ENCODE measurements at regions not wholly inside any gene's neighbourhood (a gene's known extent, or its start where the extent isn't known, plus 50 kb on each side); places are given as distances from the start of the nearest gene placed in this dataset.

DNA sequence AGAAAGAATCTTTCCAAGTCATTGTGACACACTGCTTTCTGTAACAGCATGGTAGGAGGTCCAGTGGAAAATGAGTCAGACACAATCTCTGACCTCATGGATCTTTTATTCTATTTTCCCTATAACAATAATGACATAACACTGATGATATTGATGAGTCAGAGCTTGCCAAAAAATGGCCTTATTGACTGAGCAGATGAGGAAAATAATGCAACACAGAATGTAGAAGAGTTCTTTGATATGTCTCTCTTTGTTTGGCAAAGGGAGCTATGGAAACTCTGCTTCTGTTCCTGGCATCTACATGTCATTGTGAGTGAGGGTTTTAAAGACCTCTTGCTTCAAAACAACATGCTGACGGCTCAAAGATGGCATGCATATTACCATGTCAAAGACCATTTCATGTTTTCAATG, 443.1 kb upstream of the ZNF608 start:
- no peak for ATAC-seq
- Histone ChIP-seq H3K27ac (no peak overlapping the region), H3K4me1 (peaks cover 0 to 13% (median 2%) of the 10 kb centered on the region in 12 donors), H3K9me3 (no peaks in the 10 kb centered on the region), H3K4me3 (no peak overlapping the region), H3K36me3 (no peaks in the 10 kb centered on the region), H3K27me3 (no peaks in the 10 kb centered on the region)
- intact Hi-C loops (cut with DNase I) = loop anchor here in 1 of 10 donors (10.0 kb wide), 1 partner anchor 285 kb away; no protein-coding TSS in a partner anchor
- WGBS, 4 donors = 67 to 87% (median 82%) methylated on average over 1 of the region's 1 CpG
- no peak for DNase-seq
- TF ChIP-seq CTCF (IDR thresholded peaks at IDR 0.05) = no peak
- no peak for TF ChIP-seq POLR2A (IDR thresholded peaks at IDR 0.05)

- TF ChIP-seq CTCF (IDR thresholded peaks at IDR 0.05) (no peak), POLR2A (IDR thresholded peaks at IDR 0.05) (no peak)
- H3K36me3 ChIP-seq = no peaks in the 10 kb centered on the region
- intact Hi-C loops (cut with DNase I) = loop anchor here in 1 of 10 donors (10.0 kb wide), 3 partner anchors 146 to 536 kb away; no protein-coding TSS in a partner anchor
- no peak for DNase-seq
- no peak for ATAC-seq
- no peak overlapping the region for H3K4me3 ChIP-seq
- peaks cover 0 to 13% (median 2%) of the 10 kb centered on the region in 12 donors for H3K4me1 ChIP-seq
- 72 to 79% (median 75%) methylated on average over 9 of the region's 9 CpGs for WGBS, 4 donors
- no peaks in the 10 kb centered on the region for H3K9me3 ChIP-seq
- no peak overlapping the region for H3K27ac ChIP-seq
- H3K27me3 ChIP-seq = no peaks in the 10 kb centered on the region
Observed at GRCh38 chr5:125190232-125191087, 444.0 kb upstream of the ZNF608 start.

DNA sequence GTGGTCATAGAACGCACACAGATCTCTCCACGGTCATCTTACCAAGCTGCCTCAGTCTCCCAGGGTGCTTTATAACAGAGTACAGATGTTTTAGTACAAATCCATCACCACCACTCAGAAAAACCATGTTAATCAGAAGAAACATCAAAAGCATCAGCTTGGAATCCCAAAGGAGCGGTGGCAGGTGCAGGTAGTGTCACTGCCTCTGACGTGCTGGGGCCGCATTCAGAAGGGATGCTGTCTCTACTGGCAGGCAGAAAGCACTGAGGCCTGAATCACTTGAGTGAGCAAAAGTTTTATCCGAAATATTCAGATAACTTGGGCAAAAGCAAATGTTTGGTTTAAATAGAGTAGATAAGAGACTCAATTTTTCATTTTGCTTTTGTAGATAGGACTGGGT, 448.4 kb upstream of the ZNF608 start:
- WGBS, 4 donors = 89 to 97% (median 91%) methylated on average over 6 of the region's 6 CpGs
- Histone ChIP-seq H3K4me1 (peaks cover 0 to 26% (median 2%) of the 10 kb centered on the region in 12 donors), H3K9me3 (no peaks in the 10 kb centered on the region), H3K27ac (no peak overlapping the region), H3K4me3 (no peak overlapping the region), H3K36me3 (no peaks in the 10 kb centered on the region), H3K27me3 (no peaks in the 10 kb centered on the region)
- TF ChIP-seq POLR2A (IDR thresholded peaks at IDR 0.05) = no peak
- no peak for TF ChIP-seq CTCF (IDR thresholded peaks at IDR 0.05)
- intact Hi-C loops (cut with DNase I) = loop anchor here in 3 of 10 donors (5.0 to 10.0 kb wide), 6 partner anchors 150 to 540 kb away; partner anchors contain the start of gene ZNF608 (in 1 of the 3)
- no peak for ATAC-seq
- DNase-seq = no peak

GRCh38 chr5:125196481-125197111, 450.2 kb upstream of the ZNF608 start:
- H3K27ac ChIP-seq = peak overlapping the region in 11 of 12 donors; percentile 5 to 74 (median 50)
- DNase-seq (peak in 4 of 5 donors; percentile 18 to 62 (median 41)), ATAC-seq (peak; percentile 94 to 96 (median 94))
- no peaks in the 10 kb centered on the region for H3K36me3 ChIP-seq
- TF ChIP-seq POLR2A (IDR thresholded peaks at IDR 0.05) = no peak
- no peak for TF ChIP-seq CTCF (IDR thresholded peaks at IDR 0.05)
- H3K27me3 ChIP-seq = no peaks in the 10 kb centered on the region
- H3K9me3 ChIP-seq = no peaks in the 10 kb centered on the region
- peaks cover 0 to 31% (median 4%) of the 10 kb centered on the region in 12 donors for H3K4me1 ChIP-seq
- intact Hi-C loops (cut with DNase I) = loop anchor here in 3 of 10 donors (5.0 to 10.0 kb wide), 6 partner anchors 152 to 542 kb away; partner anchors contain the start of gene ZNF608 (in 1 of the 3)
- WGBS, 4 donors = 44 to 55% (median 53%) methylated on average over 13 of the region's 13 CpGs
- H3K4me3 ChIP-seq = peak overlapping the region in 2 of 12 donors; percentile 0 to 1
